CD14-positive monocyte (primary cell): ENCODE measurements at regions not wholly inside any gene's neighbourhood (a gene's known extent, or its start where the extent isn't known, plus 50 kb on each side); places are given as distances from the start of the nearest gene placed in this dataset. TPM values are rescaled to one million over a fixed set of nuclear protein-coding genes. Genes with fewer than 3 reads are reported as not detected.

ENCODE experiments used
- DNase-seq, 3 donors: peaks; one replicate each; pipeline ENCODE4 v3.0.0-alpha.2; 2011 to 2022
- H2AFZ ChIP-seq: 2 replicates; pipeline ENCODE4 v1.6.0; 2012; ENCODE audit warnings: mild to moderate bottlenecking, low read depth, low read length, inconsistent platforms; ENCODE audit not compliant: insufficient read depth, poor library complexity, severe bottlenecking
- H3K27ac ChIP-seq, 2 donors: 1 replicate in 1 of 2; 2 replicates in 1 of 2; pipeline ENCODE4 v1.5.1; 2012 to 2013; ENCODE audit warnings: low read length in 2 of 2, control low read depth in 1 of 2, inconsistent platforms in 1 of 2, low read depth in 1 of 2, mild to moderate bottlenecking in 1 of 2
- H3K27me3 ChIP-seq, 2 donors: one replicate each; pipeline versions ENCODE4 v1.6.0 to v1.6.1; 2011 to 2013; ENCODE audit warnings: low read length in 2 of 2; ENCODE audit not compliant: control insufficient read depth in 2 of 2, insufficient read depth in 2 of 2
- H3K36me3 ChIP-seq, 2 donors: replicated peaks in 1 of 2; 1 replicate in 1 of 2; 2 replicates in 1 of 2; pipeline versions ENCODE4 v1.5.1 to v1.6.1; 2012 to 2013; ENCODE audit warnings: low read length in 2 of 2, control low read depth in 1 of 2, inconsistent platforms in 1 of 2, mild to moderate bottlenecking in 1 of 2; ENCODE audit not compliant: insufficient read depth in 2 of 2, control insufficient read depth in 1 of 2
- H3K4me1 ChIP-seq, 2 donors: 1 replicate in 1 of 2; 2 replicates in 1 of 2; pipeline versions ENCODE4 v1.5.1 to v1.6.1; 2012 to 2013; ENCODE audit warnings: low read length in 2 of 2, control low read depth in 1 of 2, inconsistent platforms in 1 of 2, mild to moderate bottlenecking in 1 of 2, moderate library complexity in 1 of 2; ENCODE audit not compliant: insufficient read depth in 2 of 2, control insufficient read depth in 1 of 2
- H3K4me2 ChIP-seq: replicated peaks from 2 replicates; pipeline ENCODE3; 2012; ENCODE audit warnings: low read length, moderate library complexity, mild to moderate bottlenecking; ENCODE audit not compliant: poor library complexity, severe bottlenecking; ENCODE audit errors: extremely low read depth
- H3K4me3 ChIP-seq, 3 experiments: fragments of 200-600 bp in 1 of 3; sonication (generic) in 1 of 3; replicated peaks in 1 of 3; 1 replicate in 2 of 3; 2 replicates in 1 of 3; pipeline ENCODE4 v1.5.1; 2011 to 2013; ENCODE audit warnings: low read length in 3 of 3, mild to moderate bottlenecking in 3 of 3, control low read depth in 2 of 3, low read depth in 2 of 3, inconsistent platforms in 1 of 3, moderate library complexity in 1 of 3
- H3K79me2 ChIP-seq: 2 replicates; pipeline ENCODE4 v1.6.0; 2012; ENCODE audit warnings: mild to moderate bottlenecking, control low read depth, inconsistent platforms, low read length, moderate library complexity; ENCODE audit not compliant: insufficient read depth
- H3K9ac ChIP-seq: 2 replicates; pipeline ENCODE4 v1.6.0; 2017; ENCODE audit warnings: low read length, mild to moderate bottlenecking; ENCODE audit not compliant: insufficient read depth, poor library complexity, severe bottlenecking
- H3K9me3 ChIP-seq, 2 donors: replicated peaks in 1 of 2; 1 replicate in 1 of 2; 2 replicates in 1 of 2; pipeline versions ENCODE4 v1.5.1 to v1.6.1; 2012 to 2013; ENCODE audit warnings: low read length in 2 of 2, control low read depth in 1 of 2; ENCODE audit not compliant: control insufficient read depth in 1 of 2, insufficient read depth in 1 of 2
- H4K20me1 ChIP-seq: 2 replicates; pipeline ENCODE4 v1.6.0; 2012; ENCODE audit warnings: mild to moderate bottlenecking, low read length, control low read depth, moderate library complexity; ENCODE audit not compliant: insufficient read depth
- H3K27ac Mint-ChIP-seq, 7 donors: one replicate each; pipeline ENCODE4 v1.8.0; 2020; ENCODE audit warnings: mild to moderate bottlenecking in 7 of 7, mixed read lengths in 7 of 7, moderate library complexity in 6 of 7, inconsistent platforms in 2 of 7
- H3K27me3 Mint-ChIP-seq, 3 donors: one replicate each; pipeline ENCODE4 v1.8.0; 2021 to 2022; ENCODE audit warnings: low read depth in 3 of 3, mild to moderate bottlenecking in 3 of 3, mixed read lengths in 3 of 3, moderate library complexity in 3 of 3, inconsistent platforms in 1 of 3
- H3K36me3 Mint-ChIP-seq, 2 donors: one replicate each; pipeline ENCODE4 v1.8.0; 2020; ENCODE audit warnings: mixed read lengths in 2 of 2, inconsistent platforms in 1 of 2, mild to moderate bottlenecking in 1 of 2
- H3K4me1 Mint-ChIP-seq: one replicate; pipeline ENCODE4 v1.8.0; 2020; ENCODE audit warnings: mild to moderate bottlenecking, mixed read lengths
- H3K4me3 Mint-ChIP-seq, 2 donors: one replicate each; pipeline ENCODE4 v1.8.0; 2020; ENCODE audit warnings: mild to moderate bottlenecking in 2 of 2, mixed read lengths in 2 of 2, moderate library complexity in 1 of 2
- H3K9me3 Mint-ChIP-seq, 7 donors: one replicate each; pipeline ENCODE4 v1.8.0; 2020 to 2022; ENCODE audit warnings: mixed read lengths in 7 of 7, mild to moderate bottlenecking in 6 of 7, moderate library complexity in 6 of 7, inconsistent platforms in 2 of 7
- WGBS: methylation state at CpG from one replicate; pipeline ENCODE4 v1.1.5; 2013; ENCODE audit warnings: missing lambda C conversion rate; ENCODE audit not compliant: insufficient coverage; 5-methylcytosine and 5-hydroxymethylcytosine counted together
- intact Hi-C, 2 donors: fragments of 100-400 bp; cut with micrococcal nuclease; formaldehyde crosslinking; loops; one replicate each; pipeline versions ENCODE4 v1.15.0 to v1.15.1; 2023
- small RNA-seq: library from RNA; depleted of rRNA; stranded (forward); fragments of <200 nt; gene quantifications from one replicate; pipeline ENCODE3, GENCODE V24; 2012; ENCODE audit warnings: low read depth; ENCODE audit not compliant: insufficient read length
- TF ChIP-seq, protein P1 (sequence below): fragments of 200-600 bp; IDR thresholded peaks from one replicate; pipeline ENCODE4 v1.8.0; 2022; ENCODE audit warnings: antibody characterized with exemption, mild to moderate bottlenecking

DNA sequence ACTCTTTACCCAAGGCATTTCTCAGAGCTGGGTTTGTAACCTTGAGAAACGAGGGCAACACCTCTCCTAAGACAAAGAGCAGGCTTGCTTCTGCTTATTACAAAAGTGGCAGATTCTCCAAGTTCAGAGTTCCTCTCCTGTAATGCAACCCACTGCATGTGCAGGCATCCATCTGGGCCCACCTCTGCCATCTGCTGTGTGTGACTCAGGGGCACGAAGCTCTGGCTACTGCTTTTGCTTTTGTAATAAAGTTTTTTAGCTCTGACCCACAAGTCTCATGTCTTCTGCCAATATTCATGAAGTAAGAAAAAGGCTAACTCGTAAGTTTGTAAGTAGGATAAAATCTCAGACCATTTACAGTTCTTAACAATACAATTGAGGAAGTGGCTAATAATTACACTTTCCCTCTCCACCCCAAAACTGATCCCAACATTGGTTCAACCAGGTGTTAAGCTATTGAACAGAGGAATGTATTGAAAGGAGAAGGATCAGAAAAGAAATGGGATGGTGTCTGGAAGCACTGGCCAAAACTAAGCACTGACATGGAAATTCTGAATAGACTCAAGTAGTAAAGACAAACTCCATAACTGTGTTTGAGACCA lies 51.7 kb upstream of the SMLR1 start:
- H3K4me1 ChIP-seq = peaks cover 0 to 6% of the 10 kb centered on the region in 2 donors
- H2AFZ ChIP-seq = no peak overlapping the region
- Mint-ChIP-seq H3K4me3 (no peak overlapping the region), H3K4me1 (peaks cover 17% of the 10 kb centered on the region), H3K36me3 (no peaks in the 10 kb centered on the region), H3K27me3 (peaks cover 0 to 2% (median 0%) of the 10 kb centered on the region in 3 donors), H3K9me3 (peaks cover 0 to 2% (median 0%) of the 10 kb centered on the region in 7 donors), H3K27ac (no peak overlapping the region)
- WGBS = 83% methylated on average over 1 of the region's 3 CpGs
- no peaks in the 10 kb centered on the region for H4K20me1 ChIP-seq
- no peak overlapping the region for H3K9ac ChIP-seq
- H3K4me3 ChIP-seq = no peak overlapping the region
- no peaks in the 10 kb centered on the region for H3K36me3 ChIP-seq
- no peak for DNase-seq
- H3K9me3 ChIP-seq = no peaks in the 10 kb centered on the region
- TF ChIP-seq, protein P1, sequence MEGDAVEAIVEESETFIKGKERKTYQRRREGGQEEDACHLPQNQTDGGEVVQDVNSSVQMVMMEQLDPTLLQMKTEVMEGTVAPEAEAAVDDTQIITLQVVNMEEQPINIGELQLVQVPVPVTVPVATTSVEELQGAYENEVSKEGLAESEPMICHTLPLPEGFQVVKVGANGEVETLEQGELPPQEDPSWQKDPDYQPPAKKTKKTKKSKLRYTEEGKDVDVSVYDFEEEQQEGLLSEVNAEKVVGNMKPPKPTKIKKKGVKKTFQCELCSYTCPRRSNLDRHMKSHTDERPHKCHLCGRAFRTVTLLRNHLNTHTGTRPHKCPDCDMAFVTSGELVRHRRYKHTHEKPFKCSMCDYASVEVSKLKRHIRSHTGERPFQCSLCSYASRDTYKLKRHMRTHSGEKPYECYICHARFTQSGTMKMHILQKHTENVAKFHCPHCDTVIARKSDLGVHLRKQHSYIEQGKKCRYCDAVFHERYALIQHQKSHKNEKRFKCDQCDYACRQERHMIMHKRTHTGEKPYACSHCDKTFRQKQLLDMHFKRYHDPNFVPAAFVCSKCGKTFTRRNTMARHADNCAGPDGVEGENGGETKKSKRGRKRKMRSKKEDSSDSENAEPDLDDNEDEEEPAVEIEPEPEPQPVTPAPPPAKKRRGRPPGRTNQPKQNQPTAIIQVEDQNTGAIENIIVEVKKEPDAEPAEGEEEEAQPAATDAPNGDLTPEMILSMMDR = no peak
- no peaks in the 10 kb centered on the region for H3K27me3 ChIP-seq
- intact Hi-C loops = no loop called here
- no peak overlapping the region for H3K4me2 ChIP-seq
- no peaks in the 10 kb centered on the region for H3K79me2 ChIP-seq
- H3K27ac ChIP-seq = no peak overlapping the region

DNA sequence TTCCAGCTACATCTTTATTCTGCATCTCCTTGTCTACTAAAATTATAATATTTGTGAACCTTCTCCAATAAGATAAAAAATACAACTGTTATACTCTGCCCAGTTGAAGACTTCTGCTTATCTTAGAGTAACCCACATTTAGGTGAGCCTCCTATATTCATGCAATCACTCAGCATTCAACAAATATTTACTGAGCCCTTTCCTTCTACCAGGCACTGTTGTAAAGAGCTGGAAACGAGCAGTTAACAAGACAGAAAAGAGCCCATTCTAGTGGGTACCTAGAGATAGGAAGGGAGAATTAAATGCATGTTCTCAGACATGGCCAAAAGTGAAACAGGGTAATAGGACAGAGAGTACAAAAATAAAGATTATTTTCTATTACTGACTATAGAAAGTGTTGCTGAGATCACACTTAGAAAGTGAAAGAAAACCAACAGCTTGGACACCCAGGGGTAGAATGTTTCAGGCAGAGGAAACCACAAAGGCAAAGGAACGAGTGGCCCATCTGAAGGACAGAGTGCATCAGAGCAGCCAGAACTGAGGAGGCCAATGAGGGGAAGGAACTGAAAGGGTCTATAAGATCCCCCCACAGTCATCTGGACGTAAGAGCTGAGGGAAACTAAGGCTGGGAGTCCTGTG lies 50.8 kb upstream of the SMLR1 start:
- Histone ChIP-seq H4K20me1 (no peaks in the 10 kb centered on the region), H3K4me2 (no peak overlapping the region), H3K9me3 (no peaks in the 10 kb centered on the region), H3K27ac (no peak overlapping the region), H3K9ac (no peak overlapping the region), H3K4me3 (no peak overlapping the region), H3K36me3 (no peaks in the 10 kb centered on the region), H3K4me1 (peaks cover 0 to 6% of the 10 kb centered on the region in 2 donors), H2AFZ (no peak overlapping the region), H3K79me2 (no peaks in the 10 kb centered on the region), H3K27me3 (no peaks in the 10 kb centered on the region)
- Mint-ChIP-seq H3K27ac (peak overlapping the region in 1 of 7 donors; percentile 35), H3K4me1 (peaks cover 17% of the 10 kb centered on the region), H3K4me3 (no peak overlapping the region), H3K9me3 (no peaks in the 10 kb centered on the region), H3K36me3 (no peaks in the 10 kb centered on the region), H3K27me3 (no peaks in the 10 kb centered on the region)
- intact Hi-C loops = no loop called here
- DNase-seq = no peak
- TF ChIP-seq, protein P1 = no peak
- no CpG with 5 or more reads among the region's 3 CpGs for WGBS

Small RNA genes in the stretch of these regions (small RNA-seq; reads per million reads assigned to genes)
- gene RF00019 = not detected
